GM19468 (cell line): ENCODE measurements at regions not wholly inside any gene's neighbourhood (a gene's known extent, or its start where the extent isn't known, plus 50 kb on each side); places are given as distances from the start of the nearest gene placed in this dataset.

ENCODE experiments used
- ATAC-seq: cut with Tn5 transposase; IDR thresholded peaks from one replicate; pipeline ENCODE4 v1.9.1; 2021; ENCODE audit warnings: mild to moderate bottlenecking, moderate library complexity, moderate number of reproducible peaks; ENCODE audit not compliant: unreplicated experiment; ENCODE audit errors: extremely low read depth

DNA sequence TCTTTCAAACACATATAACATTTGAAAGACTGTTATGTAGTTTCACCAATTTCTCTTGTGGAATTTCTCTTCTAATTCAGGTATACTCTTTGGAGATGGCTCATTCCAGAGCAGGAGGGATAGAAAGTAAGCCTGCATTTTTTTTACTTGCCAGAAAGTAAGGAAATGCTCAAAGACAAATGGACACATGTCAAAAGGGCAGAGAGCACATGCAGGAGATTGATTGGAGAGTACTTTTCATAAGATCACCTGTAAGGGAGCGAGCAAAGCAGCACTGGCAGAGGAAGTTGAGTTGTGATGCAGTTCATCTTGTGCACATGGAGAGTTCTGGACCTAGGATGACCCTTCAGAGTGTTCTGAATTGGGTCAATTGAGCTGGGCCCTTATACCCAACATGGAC lies 51.4 kb upstream of the FBXO33 start:
- no peak for ATAC-seq
